ENCODE measurements at regions not wholly inside any gene's neighbourhood (a gene's known extent, or its start where the extent isn't known, plus 50 kb on each side); places are given as distances from the start of the nearest gene placed in this dataset.
"Not testable (repeated sequence)": the region's sequence is repeated elsewhere in the genome, so short reads cannot be mapped to it uniquely, and the experiment has no call there.

- DNase-seq (ENCODE audit: low spot score): no peak
These were observed 279.6 kb upstream of the CADM2 start for GRCh38 chr3:84679211-84679610.

- DNase-seq (ENCODE audit: low spot score): no peak
These were observed 278.1 kb upstream of the CADM2 start for GRCh38 chr3:84680700-84681099.

GRCh38 chr3:84683493-84683892 is 275.3 kb upstream of the CADM2 start:
- no peak for DNase-seq (ENCODE audit: low spot score)

GRCh38 chr3:84685467-84685866 is 273.3 kb upstream of the CADM2 start:
- no peak for DNase-seq (ENCODE audit: low spot score)

- DNase-seq (ENCODE audit: low spot score): no peak
These were observed 266.5 kb upstream of the CADM2 start for GRCh38 chr3:84692261-84692660.

- DNase-seq (ENCODE audit: low spot score): not testable (repeated sequence)
These were observed 248.5 kb upstream of the CADM2 start for GRCh38 chr3:84710288-84710687.

GRCh38 chr3:84717894-84718293 is 240.9 kb upstream of the CADM2 start:
- no peak for DNase-seq (ENCODE audit: low spot score)

- peak; percentile 1 for DNase-seq (ENCODE audit: low spot score)
These were observed 233.9 kb upstream of the CADM2 start for GRCh38 chr3:84724877-84725276.

- no peak for DNase-seq (ENCODE audit: low spot score)
These were observed 231.2 kb upstream of the CADM2 start for GRCh38 chr3:84727616-84728015.

GRCh38 chr3:84734731-84735130 is 224.1 kb upstream of the CADM2 start:
- DNase-seq (ENCODE audit: low spot score): not testable (repeated sequence)

GRCh38 chr3:84738086-84738485 is 220.7 kb upstream of the CADM2 start:
- DNase-seq (ENCODE audit: low spot score): no peak

- DNase-seq (ENCODE audit: low spot score): peak; percentile 2
These were observed 215.8 kb upstream of the CADM2 start for GRCh38 chr3:84742915-84743425.

- DNase-seq (ENCODE audit: low spot score): no peak
These were observed 214.7 kb upstream of the CADM2 start for GRCh38 chr3:84744130-84744529.

GRCh38 chr3:84755860-84756259 is 202.9 kb upstream of the CADM2 start:
- no peak for DNase-seq (ENCODE audit: low spot score)

GRCh38 chr3:84759361-84759760 is 199.4 kb upstream of the CADM2 start:
- DNase-seq (ENCODE audit: low spot score): no peak

- DNase-seq (ENCODE audit: low spot score): no peak
These were observed 185.9 kb upstream of the CADM2 start for GRCh38 chr3:84772841-84773240.

GRCh38 chr3:84783281-84783680 is 175.5 kb upstream of the CADM2 start:
- no peak for DNase-seq (ENCODE audit: low spot score)

GRCh38 chr3:84789961-84790360 is 168.8 kb upstream of the CADM2 start:
- no peak for DNase-seq (ENCODE audit: low spot score)

GRCh38 chr3:84806958-84807357 is 151.8 kb upstream of the CADM2 start:
- no peak for DNase-seq (ENCODE audit: low spot score)

GRCh38 chr3:84820126-84820525 is 138.7 kb upstream of the CADM2 start:
- DNase-seq (ENCODE audit: low spot score): no peak

- no peak for DNase-seq (ENCODE audit: low spot score)
These were observed 137.9 kb upstream of the CADM2 start for GRCh38 chr3:84820906-84821305.

GRCh38 chr3:84825817-84826216 is 133.0 kb upstream of the CADM2 start:
- no peak for DNase-seq (ENCODE audit: low spot score)

- no peak for DNase-seq (ENCODE audit: low spot score)
These were observed 128.3 kb upstream of the CADM2 start for GRCh38 chr3:84830476-84830875.

GRCh38 chr3:84835366-84835765 is 123.4 kb upstream of the CADM2 start:
- DNase-seq (ENCODE audit: low spot score): no peak
